HTR-8/SVneo (cell line): ENCODE measurements at regions not wholly inside any gene's neighbourhood (a gene's known extent, or its start where the extent isn't known, plus 50 kb on each side); places are given as distances from the start of the nearest gene placed in this dataset.
"Not testable (repeated sequence)": the region's sequence is repeated elsewhere in the genome, so short reads cannot be mapped to it uniquely, and the experiment has no call there.

Source experiments
- DNase-seq: peaks from one replicate; pipeline ENCODE4 v3.0.0; 2011; ENCODE audit warnings: low spot score, mixed read lengths; ENCODE audit not compliant: insufficient read length
- FAIRE-seq: peaks from 2 replicates; lab custom pipeline; 2011; peaks lifted over from hg19 to GRCh38; lab: Jason Lieb, UNC

DNA sequence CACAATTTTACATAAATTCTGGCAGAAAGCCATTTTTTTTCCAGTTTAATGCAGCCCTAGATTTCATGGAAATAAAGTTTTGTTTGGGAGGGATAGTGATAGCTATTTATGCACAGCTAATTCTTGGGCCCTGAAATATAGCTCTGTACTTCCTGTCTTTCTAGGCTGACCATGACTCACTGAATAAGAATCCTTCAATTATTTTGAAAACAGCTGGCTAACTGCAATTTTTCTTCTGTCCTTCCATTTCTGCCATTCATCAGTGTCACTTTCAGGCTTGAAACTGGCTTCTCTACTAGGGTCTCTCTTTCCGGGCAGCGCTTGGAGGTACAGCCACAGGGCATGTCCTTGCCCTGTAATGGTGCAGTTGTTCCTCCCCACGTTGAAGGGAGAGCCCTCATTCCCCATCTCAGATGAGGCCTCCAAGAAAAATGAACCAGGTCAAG is 97.1 kb upstream of the TMEM178A start:
- peak; percentile 59 for FAIRE-seq

DNA sequence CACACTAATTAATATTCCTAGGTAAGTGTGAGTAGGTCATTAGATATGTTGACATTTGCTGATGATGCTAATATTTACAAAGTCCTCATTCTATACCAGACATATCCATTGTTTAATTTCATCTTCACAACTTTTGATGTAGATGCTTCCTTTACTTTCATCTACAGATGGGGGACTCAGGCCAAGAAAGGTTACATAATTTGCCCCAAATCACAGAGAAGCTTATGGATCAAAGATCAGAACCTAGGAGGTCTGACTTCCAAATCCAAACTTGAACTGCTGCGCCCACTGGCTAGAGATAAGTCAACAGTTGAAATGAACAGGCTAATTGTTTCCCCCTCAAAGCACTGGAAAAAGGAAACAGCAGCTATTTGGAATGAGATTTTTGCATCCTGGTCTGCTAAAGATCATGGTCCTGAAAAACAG is 95.6 kb upstream of the TMEM178A start:
- FAIRE-seq (no peak), DNase-seq (no peak)

More for the DNA sequence above, 97.1 kb upstream of the TMEM178A start:
- peak; percentile 88 for DNase-seq

DNA sequence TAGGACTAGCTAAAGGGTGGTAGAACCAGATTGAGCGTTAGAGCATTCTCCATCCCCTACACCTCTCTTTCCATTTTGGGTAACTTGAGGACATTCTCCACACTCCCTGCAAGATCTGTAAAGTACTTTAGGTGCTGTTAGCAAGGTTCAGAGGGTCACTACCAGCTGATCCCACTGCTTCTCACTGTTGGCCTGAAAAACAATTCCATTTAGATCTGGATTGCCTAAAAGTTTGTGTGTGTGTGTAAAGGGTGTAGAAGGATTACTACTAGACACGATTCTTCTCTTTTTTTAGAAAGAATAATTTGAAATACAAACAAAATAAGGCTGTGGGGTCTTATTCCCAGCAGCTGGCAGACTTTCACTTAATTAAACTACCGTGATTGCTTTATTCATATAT is 95.1 kb upstream of the TMEM178A start:
- DNase-seq (no peak), FAIRE-seq (no peak)

DNA sequence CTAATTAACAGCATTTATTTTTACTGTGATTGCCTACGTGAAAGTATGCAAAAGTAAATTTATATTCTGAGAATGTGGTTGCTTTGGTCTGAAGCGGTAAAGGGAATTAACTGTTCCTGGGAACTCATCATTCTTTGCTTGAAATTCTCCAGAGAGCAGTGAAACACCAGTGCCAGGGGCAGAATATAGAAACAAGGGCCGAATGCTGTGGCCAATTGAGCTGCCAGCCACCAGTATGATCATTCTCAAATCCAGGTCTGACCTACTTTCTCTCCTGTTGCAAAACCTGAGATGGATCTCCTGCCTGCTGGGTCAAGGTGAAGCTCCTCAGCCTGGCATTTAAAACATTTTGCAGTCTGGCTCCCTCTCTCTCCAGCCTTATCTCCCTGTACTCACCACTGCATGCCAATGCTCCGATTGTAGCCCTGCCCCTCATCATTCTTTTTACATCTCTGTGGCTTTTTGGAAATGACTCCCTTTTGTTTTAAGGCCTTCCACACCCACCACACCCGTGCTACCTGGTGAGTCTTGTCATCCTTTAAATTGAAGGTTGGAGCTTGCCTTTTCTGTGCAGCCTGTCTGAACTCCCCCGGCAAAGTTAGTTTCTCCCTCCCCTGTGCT is 94.5 kb upstream of the TMEM178A start:
- DNase-seq = no peak
- no peak for FAIRE-seq

DNA sequence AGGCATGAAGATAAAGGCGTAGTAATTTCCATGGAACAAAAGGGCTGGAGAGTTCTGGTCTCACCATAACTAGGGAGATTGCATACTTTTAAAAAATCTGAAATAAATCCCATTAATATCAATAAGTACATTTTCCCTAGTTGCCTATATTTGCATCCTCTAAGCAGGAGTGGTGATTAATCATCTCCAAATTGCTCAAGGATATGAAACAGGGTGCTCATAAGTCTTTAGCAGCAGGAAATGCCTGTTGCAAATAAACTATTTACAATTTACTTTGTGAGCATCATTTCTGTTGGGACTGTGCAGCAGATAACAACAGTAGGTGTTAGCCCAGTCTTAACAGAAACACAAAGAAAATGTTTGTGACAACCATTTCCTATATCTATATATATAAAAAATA is 92.4 kb upstream of the TMEM178A start:
- FAIRE-seq (no peak), DNase-seq (no peak)

DNA sequence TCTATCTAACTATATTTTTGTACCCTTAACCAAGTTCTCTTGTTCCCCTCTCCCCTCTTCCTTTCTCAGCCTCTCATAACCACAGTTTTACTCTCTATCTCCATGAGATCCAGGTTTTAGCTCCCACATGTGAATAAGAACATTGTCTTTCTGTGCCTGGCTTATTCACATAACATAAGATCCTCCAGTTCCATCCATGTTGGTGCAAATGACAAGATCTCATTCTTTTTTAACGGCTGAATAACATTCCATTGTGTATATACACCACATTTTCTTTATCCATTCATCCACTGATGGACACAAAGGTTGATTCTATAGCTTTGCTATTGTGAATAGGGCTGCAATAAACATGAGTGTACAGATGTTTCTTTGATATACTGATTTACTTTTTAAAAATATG is 83.9 kb upstream of the TMEM178A start:
- no peak for DNase-seq
- no peak for FAIRE-seq

DNA sequence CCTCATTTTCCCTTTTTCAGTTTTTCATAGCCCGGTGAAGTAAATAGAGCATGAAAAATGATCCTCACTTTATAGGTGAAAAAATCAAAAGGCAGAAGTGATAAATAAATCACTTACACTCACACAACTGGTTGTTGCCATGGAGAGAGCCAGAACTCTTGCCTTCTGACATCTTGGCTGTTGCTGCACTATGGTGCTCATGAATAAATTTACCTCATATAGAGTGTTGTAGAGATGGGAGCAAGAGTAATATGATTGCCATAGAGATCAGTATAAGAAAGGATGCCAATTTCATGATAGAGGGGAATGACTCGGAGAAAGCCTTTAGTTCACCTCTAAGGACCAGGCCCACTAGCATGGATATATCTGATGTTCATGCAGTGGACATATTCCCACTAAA is 82.5 kb upstream of the TMEM178A start:
- FAIRE-seq = no peak
- DNase-seq = no peak

DNA sequence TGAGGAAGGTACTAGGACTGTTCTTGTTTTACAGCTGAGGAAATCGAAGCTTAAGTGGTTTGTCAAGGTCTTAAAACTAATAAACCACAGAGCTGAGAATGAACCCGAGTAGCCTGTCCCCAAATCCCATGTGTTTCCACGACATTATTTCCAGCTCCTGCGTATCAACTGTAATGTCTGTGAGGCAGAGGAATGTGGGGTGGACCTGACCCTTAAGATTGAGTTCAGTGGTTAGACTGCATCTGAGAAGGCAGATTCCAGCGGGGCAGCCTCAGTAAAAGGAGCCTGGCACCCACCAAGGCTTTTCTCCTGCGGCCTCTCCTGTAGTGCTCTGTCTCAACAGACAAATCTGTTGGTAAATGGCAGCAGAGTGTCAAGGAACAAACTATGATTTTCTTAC is 81.9 kb upstream of the TMEM178A start:
- peak; percentile 38 for FAIRE-seq

DNA sequence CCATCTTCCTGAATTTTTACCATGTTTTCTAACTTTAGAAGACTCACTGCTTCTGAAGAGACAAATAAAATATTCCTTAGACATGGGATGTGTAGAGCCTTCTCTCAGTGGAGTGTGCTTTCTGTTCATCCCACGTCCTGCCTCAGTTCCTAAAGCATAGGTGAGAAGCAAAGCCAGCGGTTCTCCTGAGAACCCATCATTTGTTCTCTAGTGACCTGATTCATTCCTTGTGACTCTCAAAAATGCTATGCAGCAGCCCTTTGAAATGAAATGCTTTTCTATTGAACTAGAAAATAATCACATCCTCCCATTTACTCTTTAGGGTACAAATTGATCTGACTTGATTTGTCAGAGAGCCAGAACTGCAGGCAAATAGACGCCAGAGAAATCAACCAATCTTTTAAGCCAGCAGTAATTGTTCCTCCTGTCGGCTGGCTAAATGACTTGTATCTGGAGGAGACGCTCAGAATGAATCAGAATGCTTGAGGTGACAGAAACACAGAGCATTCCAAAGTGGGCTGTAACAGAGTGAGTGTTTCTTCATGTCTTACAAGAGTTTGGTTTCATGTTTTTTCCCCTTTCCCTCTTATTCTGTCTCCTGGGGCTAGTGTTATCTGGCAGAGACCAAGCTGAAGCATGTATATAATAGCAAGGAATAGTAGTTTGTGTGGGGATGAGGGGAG is 81.3 kb upstream of the TMEM178A start:
- FAIRE-seq = no peak
- DNase-seq = no peak

More for the DNA sequence above, 81.9 kb upstream of the TMEM178A start:
- DNase-seq = no peak

DNA sequence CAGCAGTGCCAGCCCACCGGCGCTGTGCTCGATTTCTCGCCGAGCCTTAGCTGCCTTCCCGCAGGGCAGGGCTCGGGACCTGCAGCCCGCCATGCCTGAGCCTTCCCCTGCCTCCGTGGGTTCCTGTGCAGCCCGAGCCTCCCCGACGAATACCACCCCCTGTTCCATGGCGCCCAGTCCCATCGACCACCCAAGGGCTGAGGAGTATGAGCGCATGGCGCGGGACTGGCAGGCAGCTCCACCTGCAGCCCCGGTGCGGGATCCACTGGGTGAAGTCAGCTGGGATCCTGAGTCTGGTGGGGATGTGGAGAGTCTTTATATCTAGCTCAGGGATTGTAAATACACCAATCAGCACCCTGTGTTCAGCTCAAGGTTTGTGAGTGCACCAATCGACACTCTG is 80.2 kb upstream of the TMEM178A start:
- FAIRE-seq, DNase-seq: not testable (repeated sequence)

DNA sequence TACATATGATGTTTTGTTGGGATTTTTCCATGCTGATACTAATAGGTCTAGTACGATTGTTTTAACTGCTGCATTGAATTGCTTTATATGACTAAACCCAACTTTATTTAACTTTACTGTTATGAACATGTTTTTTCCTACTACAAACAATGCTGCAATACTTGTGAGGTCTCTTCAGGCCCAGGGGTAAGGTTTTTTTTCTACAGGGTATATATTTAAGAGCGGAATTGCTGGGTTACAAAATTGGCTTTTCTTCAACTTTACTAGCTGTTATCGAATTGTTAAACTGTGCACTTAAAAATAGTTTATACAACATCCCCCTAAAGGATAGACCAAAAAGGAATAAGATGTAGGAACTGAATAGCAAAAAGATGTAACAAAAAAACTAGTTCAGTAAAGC is 78.5 kb upstream of the TMEM178A start:
- no peak for FAIRE-seq
- DNase-seq = no peak

DNA sequence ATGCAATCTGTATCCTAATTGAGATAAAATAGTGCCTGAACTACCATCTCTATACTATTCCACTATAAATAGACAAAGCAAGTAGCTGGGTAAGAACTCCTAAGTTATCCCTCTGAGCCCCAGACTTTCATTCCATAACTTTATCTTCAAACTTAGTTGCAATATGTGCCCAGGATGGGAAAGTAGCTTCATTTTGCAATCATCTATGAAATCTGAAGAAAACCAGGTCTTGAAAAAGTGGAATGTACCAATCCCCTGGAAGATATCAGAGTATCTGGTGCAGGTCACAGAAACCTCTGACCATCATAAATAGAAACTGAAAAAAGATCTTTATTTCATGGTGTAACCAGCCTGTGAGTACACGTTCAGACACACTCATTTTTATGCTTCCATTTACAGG is 78.1 kb upstream of the TMEM178A start:
- FAIRE-seq (no peak), DNase-seq (no peak)

DNA sequence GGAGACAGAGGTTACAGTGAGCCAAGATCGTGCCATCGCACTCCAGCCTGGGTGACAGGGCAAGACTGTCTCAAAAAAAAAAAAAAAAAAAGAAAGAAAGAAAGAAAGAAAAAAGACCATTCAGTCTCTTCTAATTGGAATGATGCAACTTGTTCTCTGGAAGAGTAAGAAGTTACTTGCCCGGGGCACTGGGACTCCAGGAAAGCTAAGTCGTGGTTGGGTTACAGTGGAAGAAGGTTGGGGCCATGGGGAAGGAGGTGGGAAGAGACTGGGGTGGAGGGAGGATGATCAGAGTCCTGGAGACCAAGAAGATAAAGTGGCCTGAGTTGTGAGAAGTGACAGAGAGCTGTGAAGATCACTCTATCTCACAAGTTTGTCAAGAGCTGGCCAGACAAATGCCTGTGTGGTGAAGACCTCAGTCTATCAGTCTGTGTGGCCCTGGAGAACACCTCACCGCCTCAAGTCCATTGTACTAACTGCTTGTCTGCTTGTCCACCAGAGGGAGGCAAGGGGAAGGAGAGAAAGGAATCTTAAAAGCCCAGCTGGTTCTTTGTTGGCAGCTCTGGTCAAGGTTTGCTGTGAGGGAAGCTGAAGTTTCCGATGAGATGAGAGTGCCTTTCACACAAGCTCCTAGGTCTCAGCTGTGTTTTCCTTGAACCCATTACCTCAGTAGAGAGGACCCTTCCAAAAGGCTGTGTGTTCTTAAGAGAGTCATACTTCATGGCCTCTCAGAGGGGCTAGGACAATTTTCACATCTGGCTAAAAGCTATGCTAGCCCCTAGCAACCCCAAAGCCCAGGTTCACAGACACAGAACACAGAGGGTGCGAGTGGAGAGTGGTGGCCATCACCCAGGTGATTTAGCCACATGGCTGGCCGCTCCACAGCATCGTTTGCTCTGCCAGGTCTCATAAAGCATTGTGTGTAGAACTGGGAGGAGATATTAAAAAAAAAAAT is 72.0 kb upstream of the TMEM178A start:
- peak; percentile 69 for FAIRE-seq

DNA sequence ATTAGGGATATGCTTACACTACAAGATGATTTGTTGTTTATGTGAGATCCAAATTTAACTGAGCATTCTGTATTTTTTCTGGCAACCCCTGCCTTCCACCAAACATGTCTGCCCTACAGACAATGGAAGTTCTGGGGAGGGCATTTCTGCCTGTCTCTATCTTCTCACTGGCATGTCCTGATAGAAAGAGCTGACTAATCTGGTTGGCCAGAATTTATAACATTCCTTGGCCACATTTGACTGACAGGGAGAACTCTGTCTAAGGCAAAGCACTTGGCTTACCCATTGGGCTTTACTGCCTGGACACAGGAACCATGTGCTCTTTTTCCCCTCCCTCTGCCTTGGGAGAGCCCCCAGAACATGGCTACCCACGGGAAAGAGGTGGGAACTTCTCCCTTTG is 70.6 kb upstream of the TMEM178A start:
- DNase-seq = no peak
- FAIRE-seq = no peak

More for the DNA sequence above, 72.0 kb upstream of the TMEM178A start:
- DNase-seq = peak; percentile 61

DNA sequence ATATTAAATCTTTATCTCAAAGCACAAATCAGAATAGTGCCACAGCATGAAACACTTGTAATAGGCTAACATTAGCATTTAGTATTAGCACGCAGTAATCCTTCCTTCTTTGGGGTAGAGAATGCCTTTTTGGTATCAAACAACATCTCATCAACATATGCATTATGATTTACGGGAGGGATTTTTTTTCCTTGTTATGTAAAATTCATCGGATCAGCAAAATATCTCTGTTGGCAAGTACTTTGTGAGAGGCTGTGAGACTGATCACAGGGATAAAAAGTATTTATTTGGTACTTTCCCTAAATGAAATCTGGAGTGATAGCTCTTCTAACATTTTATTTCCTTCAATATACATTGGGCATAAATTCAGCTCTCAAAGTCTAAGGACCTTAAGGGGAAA is 68.4 kb upstream of the TMEM178A start:
- no peak for DNase-seq
- FAIRE-seq = no peak

DNA sequence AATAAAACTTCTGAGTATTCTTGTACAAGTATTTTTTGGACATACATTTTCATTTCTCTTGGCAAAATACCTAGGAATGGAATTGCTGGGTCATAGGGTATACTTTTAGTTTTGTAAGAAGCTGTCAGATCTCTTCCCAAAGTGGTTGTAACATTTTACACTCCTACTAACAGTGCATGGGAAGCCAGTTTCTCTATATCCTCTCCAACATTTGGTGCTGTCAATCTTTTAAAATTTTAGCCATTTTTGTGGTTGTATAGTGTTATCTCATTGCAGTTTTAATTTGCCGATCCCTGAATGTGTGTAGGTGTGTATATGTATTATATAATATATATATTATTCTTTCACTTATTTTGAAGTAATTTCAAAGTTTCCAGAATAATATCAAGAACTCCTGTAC is 63.1 kb upstream of the TMEM178A start:
- no peak for DNase-seq
- FAIRE-seq = no peak

DNA sequence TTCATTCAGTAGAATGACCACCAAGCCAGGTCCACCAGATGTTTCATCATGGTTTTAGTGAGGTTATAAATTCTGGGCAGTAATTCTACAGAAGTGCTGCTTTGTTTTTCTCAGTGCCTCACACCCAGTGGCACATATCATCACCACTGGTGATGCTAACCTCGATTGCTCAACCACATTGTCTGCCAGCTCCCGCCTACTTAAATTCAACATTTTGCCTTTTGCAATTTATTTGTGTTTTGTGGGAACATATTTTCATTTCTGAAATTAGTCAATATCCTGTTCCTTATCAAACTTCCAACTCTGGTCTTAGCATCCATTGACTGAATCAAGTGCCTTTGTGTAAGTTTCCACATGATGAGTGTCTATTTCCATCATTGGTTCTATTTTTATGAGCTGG is 62.3 kb upstream of the TMEM178A start:
- no peak for DNase-seq
- peak; percentile 13 for FAIRE-seq

DNA sequence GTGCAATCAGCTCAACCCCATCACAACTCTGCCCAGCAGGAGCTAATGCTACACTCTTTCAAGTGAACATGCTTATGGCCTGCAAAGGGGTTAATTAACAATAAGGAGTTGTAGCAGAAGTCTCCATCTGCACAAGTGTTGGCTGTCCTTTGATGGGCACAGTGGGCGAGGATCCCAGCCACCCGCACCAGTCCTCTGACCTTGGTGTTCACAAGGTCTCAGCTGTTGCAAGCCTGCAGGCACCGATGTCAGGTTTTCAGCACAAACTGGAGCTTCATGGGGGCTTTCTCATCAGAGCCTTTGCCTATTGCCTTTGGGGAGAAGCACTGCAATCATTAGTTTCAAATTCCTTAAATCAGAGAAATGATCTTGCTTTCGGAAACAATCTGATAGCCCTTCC is 60.9 kb upstream of the TMEM178A start:
- DNase-seq (no peak), FAIRE-seq (no peak)

DNA sequence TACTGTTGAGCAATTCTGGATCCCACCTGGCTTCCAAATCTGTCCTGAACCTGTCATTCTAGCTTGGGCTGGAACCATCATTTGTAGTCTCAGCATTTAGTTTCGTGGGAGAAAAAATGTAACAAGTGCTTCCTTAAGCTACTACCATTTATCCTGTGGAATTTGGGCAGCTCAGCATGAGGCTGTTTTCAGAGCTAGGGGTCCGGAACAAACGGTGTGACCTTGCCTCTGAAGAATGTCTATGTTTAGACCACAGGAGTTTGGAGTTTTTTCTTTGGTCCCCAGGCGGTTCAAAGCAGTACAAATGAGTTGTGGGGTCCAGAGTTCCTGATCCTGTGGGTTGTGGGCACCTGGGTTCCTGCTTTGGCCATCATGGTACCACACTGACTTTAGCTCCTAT is 59.1 kb upstream of the TMEM178A start:
- FAIRE-seq (no peak), DNase-seq (no peak)

DNA sequence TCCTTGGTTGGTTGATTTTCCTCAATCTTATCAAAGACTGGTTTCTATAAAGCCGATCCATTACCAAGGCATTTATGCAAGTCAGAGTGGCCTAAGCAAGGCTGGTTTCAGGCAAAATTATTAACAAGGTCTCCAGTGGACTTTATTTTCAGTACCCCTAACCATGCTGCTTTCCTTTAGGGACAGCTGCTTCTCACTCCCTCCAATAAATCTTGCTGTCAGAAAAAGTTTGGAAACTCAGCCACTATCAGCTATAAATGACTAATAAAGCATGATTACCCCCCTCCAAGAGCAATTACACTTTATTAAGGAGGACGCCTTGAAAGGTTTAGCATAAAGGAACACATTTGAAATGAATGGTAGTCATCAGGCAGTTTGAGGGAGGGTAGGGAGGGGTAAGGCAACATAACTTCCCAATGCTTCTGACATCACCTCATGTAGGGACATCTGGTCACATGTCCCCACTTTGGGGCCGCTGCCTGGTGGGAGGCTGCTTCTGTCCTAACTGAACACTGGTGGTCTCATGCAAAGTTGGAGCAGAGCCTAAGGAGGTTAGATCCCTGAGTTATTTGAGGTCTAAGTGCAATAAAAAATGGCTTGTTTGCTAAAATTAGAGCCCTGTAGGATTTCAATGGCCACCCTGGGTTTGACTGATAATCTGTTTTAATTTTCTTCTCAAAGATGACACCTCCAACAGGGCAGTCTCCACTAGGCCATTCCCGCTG is 58.0 kb upstream of the TMEM178A start:
- no peak for FAIRE-seq
- no peak for DNase-seq
